Neural cell (in vitro differentiated cells): ENCODE measurements at regions not wholly inside any gene's neighbourhood (a gene's known extent, or its start where the extent isn't known, plus 50 kb on each side); places are given as distances from the start of the nearest gene placed in this dataset.

Experiments
- H2AFZ ChIP-seq: fragments of 200-600, 300-800 bp; sonication (generic), shearing (Covaris generic); 2 replicates; pipeline ENCODE4 v1.6.0; 2014; ENCODE audit warnings: low read depth, mild to moderate bottlenecking, antibody characterized with exemption, low read length, moderate library complexity
- H3F3A ChIP-seq: fragments of 200-600 bp; shearing (Covaris generic); 2 replicates; pipeline ENCODE4 v1.6.1; 2016; ENCODE audit warnings: mild to moderate bottlenecking, moderate library complexity, mixed read lengths, antibody characterized with exemption, low read length; ENCODE audit not compliant: insufficient read depth, poor library complexity, severe bottlenecking
- H3K27ac ChIP-seq: fragments of 200-600, 300-800 bp; sonication (generic), shearing (Covaris generic); 2 replicates; pipeline ENCODE4 v1.5.1; 2014; ENCODE audit warnings: mild to moderate bottlenecking, low read length, moderate library complexity
- H3K27me3 ChIP-seq: fragments of 300-800, 200-600 bp; sonication (generic), shearing (Covaris generic); 2 replicates; pipeline ENCODE4 v1.6.0; 2014; ENCODE audit warnings: mild to moderate bottlenecking, low read depth, low read length, moderate library complexity; ENCODE audit not compliant: insufficient read depth
- H3K36me3 ChIP-seq: fragments of 300-800, 200-600 bp; sonication (generic), shearing (Covaris generic); 2 replicates; pipeline ENCODE4 v1.5.1; 2014; ENCODE audit warnings: mild to moderate bottlenecking, antibody characterized with exemption, low read length, moderate library complexity; ENCODE audit not compliant: insufficient read depth
- H3K4me2 ChIP-seq: fragments of 300-800, 200-600 bp; sonication (generic), shearing (Covaris generic); 2 replicates; pipeline ENCODE4 v1.6.0; 2014; ENCODE audit warnings: mild to moderate bottlenecking, low read length
- H3K4me3 ChIP-seq: fragments of 300-800, 200-600 bp; sonication (generic), shearing (Covaris generic); 2 replicates; pipeline ENCODE4 v1.5.1; 2014; ENCODE audit warnings: mild to moderate bottlenecking, low read length, moderate library complexity
- H3K79me2 ChIP-seq: fragments of 200-600 bp; shearing (Covaris generic); replicated peaks from 2 replicates; pipeline ENCODE4 v1.6.0; 2014; ENCODE audit warnings: mild to moderate bottlenecking, low read length, moderate library complexity; ENCODE audit not compliant: insufficient read depth
- H3K9ac ChIP-seq: fragments of 300-800, 200-600 bp; sonication (generic), shearing (Covaris generic); 2 replicates; pipeline ENCODE4 v1.6.1; 2016; ENCODE audit warnings: mild to moderate bottlenecking, low read length, mixed read lengths
- H3K9me2 ChIP-seq: fragments of 200-600 bp; shearing (Covaris generic); 2 replicates; pipeline ENCODE4 v1.6.1; 2016; ENCODE audit warnings: mild to moderate bottlenecking, low read length, mixed read lengths; ENCODE audit not compliant: insufficient read depth
- H3K9me3 ChIP-seq: fragments of 200-600, 300-800 bp; sonication (generic), shearing (Covaris generic); 2 replicates; pipeline ENCODE4 v1.6.1; 2016; ENCODE audit warnings: mild to moderate bottlenecking, mixed run types, low read length, moderate library complexity, mixed read lengths
- H4K20me1 ChIP-seq: fragments of 200-600 bp; shearing (Covaris generic); 2 replicates; pipeline ENCODE4 v1.6.1; 2016; ENCODE audit warnings: mild to moderate bottlenecking, mixed run types; ENCODE audit not compliant: insufficient read depth
- EP300 ChIP-seq: fragments of 450-650 bp; conservative IDR thresholded peaks from 2 replicates; pipeline ENCODE4 v1.6.1; 2014; ENCODE audit warnings: antibody characterized with exemption, mild to moderate bottlenecking, moderate library complexity; ENCODE audit not compliant: poor library complexity, severe bottlenecking
- EZH2 ChIP-seq: fragments of 200-600, 300-800 bp; shearing (Covaris generic), sonication (generic); IDR thresholded peaks from 2 replicates; pipeline ENCODE4 v1.6.1; 2014; ENCODE audit warnings: antibody characterized with exemption, low read length, borderline replicate concordance, mild to moderate bottlenecking; ENCODE audit not compliant: insufficient read depth, poor library complexity, severe bottlenecking
- MXI1 ChIP-seq: fragments of 450-650 bp; conservative IDR thresholded peaks from 2 replicates; pipeline ENCODE4 v1.6.1; 2014; ENCODE audit warnings: antibody characterized with exemption, mild to moderate bottlenecking; ENCODE audit not compliant: poor library complexity, severe bottlenecking
- POLR2AphosphoS5 ChIP-seq: IDR thresholded peaks from 2 replicates; pipeline ENCODE4 v1.6.1; 2012
- RAD21 ChIP-seq: fragments of 450-650 bp; conservative IDR thresholded peaks from 2 replicates; pipeline ENCODE4 v1.6.1; 2014; ENCODE audit warnings: antibody characterized with exemption, mild to moderate bottlenecking, moderate library complexity
- SMC3 ChIP-seq: fragments of 450-650 bp; conservative IDR thresholded peaks from 2 replicates; pipeline ENCODE4 v1.6.1; 2014; ENCODE audit warnings: antibody characterized with exemption, mild to moderate bottlenecking, moderate library complexity; ENCODE audit not compliant: poor library complexity
- TAF1 ChIP-seq: IDR thresholded peaks from 2 replicates; pipeline ENCODE4 v1.6.1; 2012; ENCODE audit warnings: low read depth
- TF ChIP-seq, protein P1 (sequence below): fragments of 450-650 bp; IDR thresholded peaks from 2 replicates; pipeline ENCODE4 v1.5.1; 2014; ENCODE audit warnings: antibody characterized with exemption, mild to moderate bottlenecking, moderate library complexity; ENCODE audit not compliant: poor library complexity, severe bottlenecking
- TF ChIP-seq, protein P2 (sequence below): IDR thresholded peaks from 2 replicates; pipeline ENCODE4 v1.6.1; 2012; ENCODE audit warnings: borderline replicate concordance

DNA sequence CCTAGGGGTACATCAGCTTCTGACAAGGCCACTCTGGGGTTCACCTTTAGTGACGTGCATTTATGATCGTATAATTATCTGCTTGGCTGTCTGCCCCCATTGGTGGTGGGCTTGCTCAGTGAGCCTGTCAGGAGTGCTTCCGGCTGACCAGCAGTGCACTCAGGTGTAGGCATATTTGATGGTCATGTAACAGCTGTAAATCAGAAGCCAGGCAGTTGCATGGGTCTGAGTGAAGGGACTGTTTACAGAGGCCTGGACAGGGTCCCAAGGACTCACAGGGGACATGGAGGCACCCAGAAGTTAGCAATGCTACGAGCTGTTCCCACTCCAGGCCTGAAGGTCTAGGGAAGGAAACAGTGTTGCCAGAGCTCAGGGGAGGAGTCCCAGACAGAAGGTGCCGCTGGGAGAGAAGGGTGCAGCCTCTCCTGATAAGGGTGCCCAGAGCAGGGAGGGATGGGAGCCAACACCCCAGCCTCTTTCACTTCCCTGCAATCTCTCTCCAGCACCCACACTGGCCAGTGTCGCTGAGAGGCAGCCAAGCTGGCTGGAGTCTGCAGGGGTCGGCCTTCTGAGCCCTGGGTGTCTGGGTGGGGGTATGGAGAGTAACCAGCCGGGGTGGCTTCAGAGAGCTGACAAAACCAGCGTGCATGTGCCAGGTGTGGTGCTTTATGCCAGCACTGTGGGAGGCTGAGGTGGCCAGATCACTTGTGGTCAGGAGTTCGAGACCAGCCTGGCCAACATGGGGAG is 61.3 kb upstream of the PRR23E start:
- Histone ChIP-seq H3K27ac (no peak overlapping the region), H3F3A (no peaks in the 10 kb centered on the region), H2AFZ (no peak overlapping the region), H3K27me3 (no peaks in the 10 kb centered on the region), H3K4me2 (no peak overlapping the region), H4K20me1 (no peaks in the 10 kb centered on the region), H3K9ac (no peak overlapping the region), H3K9me3 (no peaks in the 10 kb centered on the region), H3K4me3 (no peak overlapping the region), H3K79me2 (no peaks in the 10 kb centered on the region), H3K36me3 (no peaks in the 10 kb centered on the region), H3K9me2 (no peaks in the 10 kb centered on the region)
- TF ChIP-seq SMC3 (no peak), POLR2AphosphoS5 (no peak), EZH2 (no peak), EP300 (no peak), TAF1 (no peak), RAD21 (no peak), MXI1 (no peak)
- TF ChIP-seq, protein P1, sequence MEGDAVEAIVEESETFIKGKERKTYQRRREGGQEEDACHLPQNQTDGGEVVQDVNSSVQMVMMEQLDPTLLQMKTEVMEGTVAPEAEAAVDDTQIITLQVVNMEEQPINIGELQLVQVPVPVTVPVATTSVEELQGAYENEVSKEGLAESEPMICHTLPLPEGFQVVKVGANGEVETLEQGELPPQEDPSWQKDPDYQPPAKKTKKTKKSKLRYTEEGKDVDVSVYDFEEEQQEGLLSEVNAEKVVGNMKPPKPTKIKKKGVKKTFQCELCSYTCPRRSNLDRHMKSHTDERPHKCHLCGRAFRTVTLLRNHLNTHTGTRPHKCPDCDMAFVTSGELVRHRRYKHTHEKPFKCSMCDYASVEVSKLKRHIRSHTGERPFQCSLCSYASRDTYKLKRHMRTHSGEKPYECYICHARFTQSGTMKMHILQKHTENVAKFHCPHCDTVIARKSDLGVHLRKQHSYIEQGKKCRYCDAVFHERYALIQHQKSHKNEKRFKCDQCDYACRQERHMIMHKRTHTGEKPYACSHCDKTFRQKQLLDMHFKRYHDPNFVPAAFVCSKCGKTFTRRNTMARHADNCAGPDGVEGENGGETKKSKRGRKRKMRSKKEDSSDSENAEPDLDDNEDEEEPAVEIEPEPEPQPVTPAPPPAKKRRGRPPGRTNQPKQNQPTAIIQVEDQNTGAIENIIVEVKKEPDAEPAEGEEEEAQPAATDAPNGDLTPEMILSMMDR = no peak
- TF ChIP-seq, protein P2, sequence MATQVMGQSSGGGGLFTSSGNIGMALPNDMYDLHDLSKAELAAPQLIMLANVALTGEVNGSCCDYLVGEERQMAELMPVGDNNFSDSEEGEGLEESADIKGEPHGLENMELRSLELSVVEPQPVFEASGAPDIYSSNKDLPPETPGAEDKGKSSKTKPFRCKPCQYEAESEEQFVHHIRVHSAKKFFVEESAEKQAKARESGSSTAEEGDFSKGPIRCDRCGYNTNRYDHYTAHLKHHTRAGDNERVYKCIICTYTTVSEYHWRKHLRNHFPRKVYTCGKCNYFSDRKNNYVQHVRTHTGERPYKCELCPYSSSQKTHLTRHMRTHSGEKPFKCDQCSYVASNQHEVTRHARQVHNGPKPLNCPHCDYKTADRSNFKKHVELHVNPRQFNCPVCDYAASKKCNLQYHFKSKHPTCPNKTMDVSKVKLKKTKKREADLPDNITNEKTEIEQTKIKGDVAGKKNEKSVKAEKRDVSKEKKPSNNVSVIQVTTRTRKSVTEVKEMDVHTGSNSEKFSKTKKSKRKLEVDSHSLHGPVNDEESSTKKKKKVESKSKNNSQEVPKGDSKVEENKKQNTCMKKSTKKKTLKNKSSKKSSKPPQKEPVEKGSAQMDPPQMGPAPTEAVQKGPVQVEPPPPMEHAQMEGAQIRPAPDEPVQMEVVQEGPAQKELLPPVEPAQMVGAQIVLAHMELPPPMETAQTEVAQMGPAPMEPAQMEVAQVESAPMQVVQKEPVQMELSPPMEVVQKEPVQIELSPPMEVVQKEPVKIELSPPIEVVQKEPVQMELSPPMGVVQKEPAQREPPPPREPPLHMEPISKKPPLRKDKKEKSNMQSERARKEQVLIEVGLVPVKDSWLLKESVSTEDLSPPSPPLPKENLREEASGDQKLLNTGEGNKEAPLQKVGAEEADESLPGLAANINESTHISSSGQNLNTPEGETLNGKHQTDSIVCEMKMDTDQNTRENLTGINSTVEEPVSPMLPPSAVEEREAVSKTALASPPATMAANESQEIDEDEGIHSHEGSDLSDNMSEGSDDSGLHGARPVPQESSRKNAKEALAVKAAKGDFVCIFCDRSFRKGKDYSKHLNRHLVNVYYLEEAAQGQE = no peak

DNA sequence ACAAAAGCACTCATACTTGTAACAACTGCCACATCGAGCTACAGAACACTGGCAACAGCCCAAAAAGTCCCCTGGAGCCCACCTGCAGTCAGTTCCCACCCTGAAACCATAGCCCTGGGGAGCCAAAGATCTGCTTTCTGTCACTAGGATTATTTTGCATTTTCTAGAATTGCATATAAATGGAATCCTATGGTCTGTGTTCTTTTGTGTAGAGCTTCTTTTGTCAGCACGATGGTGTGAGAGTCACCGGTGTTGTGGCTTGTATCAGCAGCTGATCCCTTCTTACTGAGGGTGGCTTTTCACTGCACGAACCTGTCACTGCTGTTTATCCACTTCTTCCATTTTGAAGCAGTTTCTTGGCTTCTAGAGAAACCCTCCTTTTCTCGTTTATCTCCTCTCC is 60.1 kb upstream of the PRR23E start:
- Histone ChIP-seq H3K27ac (no peak overlapping the region), H3F3A (no peaks in the 10 kb centered on the region)
- TF ChIP-seq MXI1 (no peak), RAD21 (no peak), EP300 (no peak), TAF1 (no peak), POLR2AphosphoS5 (no peak), EZH2 (no peak), SMC3 (no peak)
- TF ChIP-seq, protein P2 = no peak
- TF ChIP-seq, protein P1 = no peak

More for the DNA sequence above, 60.1 kb upstream of the PRR23E start:
- H3K4me2 ChIP-seq = no peak overlapping the region
- H2AFZ ChIP-seq = no peak overlapping the region
- no peak overlapping the region for H3K9ac ChIP-seq
- H3K27me3 ChIP-seq = no peaks in the 10 kb centered on the region
- H3K79me2 ChIP-seq = no peaks in the 10 kb centered on the region
- no peaks in the 10 kb centered on the region for H3K36me3 ChIP-seq
- no peaks in the 10 kb centered on the region for H3K9me3 ChIP-seq
- no peak overlapping the region for H3K4me3 ChIP-seq
- H3K9me2 ChIP-seq = no peaks in the 10 kb centered on the region
- H4K20me1 ChIP-seq = no peaks in the 10 kb centered on the region
